GM12878 (cell line): ENCODE measurements at regions not wholly inside any gene's neighbourhood (a gene's known extent, or its start where the extent isn't known, plus 50 kb on each side); places are given as distances from the start of the nearest gene placed in this dataset.
A peak's percentile ranks its signal among the peaks of the same experiment; 100 is the strongest.

Source experiments
- ATF3 ChIP-seq: IDR thresholded peaks from 2 replicates; pipeline ENCODE4 v1.6.1; 2011; ENCODE audit warnings: low read depth, mild to moderate bottlenecking, low read length, moderate library complexity, borderline replicate concordance; ENCODE audit errors: extremely low read depth
- BHLHE40 ChIP-seq, 2 experiments: fragments of 450-650 bp in 1 of 2; IDR thresholded peaks; 2 replicates each; pipeline ENCODE4 v1.6.1; 2011 to 2017; ENCODE audit warnings: low read depth in 2 of 2, borderline replicate concordance in 1 of 2, improper control_type of control experiment in 1 of 2, low read length in 1 of 2, mild to moderate bottlenecking in 1 of 2
- E2F4 ChIP-seq: IDR thresholded peaks from 2 replicates; pipeline ENCODE4 v1.6.1; 2012; ENCODE audit warnings: low read depth, low read length, improper control_type of control experiment
- ELK1 ChIP-seq: IDR thresholded peaks from 2 replicates; pipeline ENCODE4 v1.6.1; 2012; ENCODE audit warnings: low read depth, low read length, improper control_type of control experiment
- LARP7 ChIP-seq: fragments of 450-650 bp; IDR thresholded peaks from 2 replicates; pipeline ENCODE4 v1.6.1; 2017; ENCODE audit warnings: mild to moderate bottlenecking
- MEF2A ChIP-seq: IDR thresholded peaks from 2 replicates; pipeline ENCODE4 v1.6.1; 2011; ENCODE audit warnings: low read depth, mild to moderate bottlenecking, low read length, moderate library complexity; ENCODE audit not compliant: insufficient read depth
- MYB ChIP-seq: fragments of 150-350 bp; IDR thresholded peaks from 2 replicates; pipeline ENCODE4 v1.6.1; 2014; ENCODE audit warnings: mild to moderate bottlenecking, low read depth, low read length, borderline replicate concordance
- MYC ChIP-seq: IDR thresholded peaks from 2 replicates; pipeline ENCODE4 v1.6.1; 2011; ENCODE audit warnings: mild to moderate bottlenecking, low read length, moderate library complexity, inconsistent platforms; ENCODE audit not compliant: insufficient read depth, insufficient replicate concordance, insufficient read length, severe bottlenecking
- NFYA ChIP-seq: IDR thresholded peaks from 2 replicates; pipeline ENCODE4 v1.6.1; 2011; ENCODE audit warnings: low read depth, mild to moderate bottlenecking, low read length, improper control_type of control experiment, borderline replicate concordance
- NFYB ChIP-seq: IDR thresholded peaks from 2 replicates; pipeline ENCODE4 v1.6.1; 2011; ENCODE audit warnings: low read depth, mild to moderate bottlenecking, low read length, improper control_type of control experiment, moderate library complexity; ENCODE audit not compliant: insufficient read depth
- PBX3 ChIP-seq: IDR thresholded peaks from 2 replicates; pipeline ENCODE4 v1.6.1; 2011; ENCODE audit warnings: mild to moderate bottlenecking, low read depth, low read length, moderate library complexity; ENCODE audit not compliant: insufficient replicate concordance
- PML ChIP-seq: IDR thresholded peaks from 2 replicates; pipeline ENCODE4 v1.6.1; 2012; ENCODE audit warnings: low read length, inconsistent platforms
- POLR2A ChIP-seq: IDR thresholded peaks from 2 replicates; pipeline ENCODE4 v1.6.1; 2011; ENCODE audit warnings: low read depth, mild to moderate bottlenecking, low read length
- RAD51 ChIP-seq: fragments of 450-650 bp; IDR thresholded peaks from 2 replicates; pipeline ENCODE4 v1.6.1; 2016; ENCODE audit warnings: moderate library complexity, mild to moderate bottlenecking, inconsistent platforms
- SKIL ChIP-seq: fragments of 450-650 bp; IDR thresholded peaks from 2 replicates; pipeline ENCODE4 v1.6.1; 2017; ENCODE audit warnings: mild to moderate bottlenecking, low read depth, inconsistent platforms; ENCODE audit not compliant: poor library complexity, severe bottlenecking
- SMAD5 ChIP-seq: IDR thresholded peaks from 2 replicates; pipeline ENCODE4 v1.6.1; 2016; ENCODE audit warnings: antibody characterized with exemption, low read depth
- STAT1 ChIP-seq: fragments of 450-650 bp; conservative IDR thresholded peaks from 2 replicates; pipeline ENCODE4 v1.6.1; 2014; ENCODE audit warnings: antibody characterized with exemption, mild to moderate bottlenecking
- TARDBP ChIP-seq: IDR thresholded peaks from 2 replicates; pipeline ENCODE4 v1.6.1; 2016; ENCODE audit warnings: borderline replicate concordance
- YY1 ChIP-seq: IDR thresholded peaks from 2 replicates; pipeline ENCODE4 v1.6.1; 2011; ENCODE audit warnings: low read depth, mild to moderate bottlenecking, low read length
- ZNF24 ChIP-seq: fragments of 450-650 bp; IDR thresholded peaks from 2 replicates; pipeline ENCODE4 v1.6.1; 2017; ENCODE audit warnings: antibody characterized with exemption, mild to moderate bottlenecking
- ZZZ3 ChIP-seq: IDR thresholded peaks from 2 replicates; pipeline ENCODE4 v1.6.1; 2011; ENCODE audit warnings: low read depth; ENCODE audit not compliant: control insufficient read depth, insufficient read length

- TF ChIP-seq RAD51 (no peak), E2F4 (no peak), ZZZ3 (no peak), YY1 (no peak), POLR2A (no peak), STAT1 (no peak), PBX3 (no peak), ELK1 (no peak), TARDBP (no peak), ATF3 (no peak), PML (no peak), NFYA (no peak), BHLHE40 (IDR thresholded peaks at IDR 0.05; ENCODE audit: borderline replicate concordance in 1 of 2, low read depth in 2 of 2, low read length in 1 of 2) (peak in 1 of 2 experiments; percentile 56; a peak in 1 of 4 replicates), MYC (no peak), LARP7 (no peak), SMAD5 (no peak), NFYB (no peak), MYB (no peak), SKIL (no peak), ZNF24 (no peak), MEF2A (no peak)
Measured at GRCh38 chr2:185316383-185316782, 422.2 kb upstream of the FSIP2 start (continued).
